MCF 10A (cell line): ENCODE measurements at regions not wholly inside any gene's neighbourhood (a gene's known extent, or its start where the extent isn't known, plus 50 kb on each side); places are given as distances from the start of the nearest gene placed in this dataset.

Source experiments
- BruUV-seq: library from RNA; stranded (reverse); fragments of 400-500 nt; replicated peaks from 2 replicates; lab custom pipeline; 2021; lab: Mats Ljungman, UMichigan
- CTCF ChIA-PET: fragments of 300-600 bp; sonication (Branson Sonifier 250); formaldehyde crosslinking; extraction: SDS; loops from one replicate; lab custom pipeline; 2021; ENCODE audit warnings: antibody characterized with exemption, inconsistent platforms; lab: Yijun Ruan, JAX
- POLR2A ChIA-PET: fragments of 300-600, 350-650 bp; sonication (Branson Sonifier 250); formaldehyde crosslinking; extraction: SDS; loops from one replicate; lab custom pipeline; 2020; ENCODE audit warnings: antibody characterized with exemption, inconsistent platforms; lab: Yijun Ruan, JAX
- DNase-seq: peaks from one replicate; pipeline ENCODE4 v3.0.0-alpha.2; 2018; ENCODE audit not compliant: unreplicated experiment
- H3K27ac Mint-ChIP-seq: one replicate; pipeline ENCODE4 v1.8.0; 2022; ENCODE audit warnings: mild to moderate bottlenecking, low read depth, mixed read lengths; ENCODE audit not compliant: unreplicated experiment
- H3K27me3 Mint-ChIP-seq: one replicate; pipeline ENCODE4 v1.8.0; 2022; ENCODE audit warnings: mixed read lengths; ENCODE audit not compliant: insufficient read depth, unreplicated experiment
- H3K36me3 Mint-ChIP-seq: one replicate; pipeline ENCODE4 v1.8.0; 2022; ENCODE audit warnings: mild to moderate bottlenecking, moderate library complexity, mixed read lengths; ENCODE audit not compliant: insufficient read depth, unreplicated experiment
- H3K4me1 Mint-ChIP-seq: one replicate; pipeline ENCODE4 v1.8.0; 2022; ENCODE audit warnings: mixed read lengths; ENCODE audit not compliant: insufficient read depth, unreplicated experiment
- H3K4me3 Mint-ChIP-seq: one replicate; pipeline ENCODE4 v1.8.0; 2022; ENCODE audit warnings: mild to moderate bottlenecking, moderate library complexity, mixed read lengths; ENCODE audit not compliant: unreplicated experiment
- H3K9me3 Mint-ChIP-seq: one replicate; pipeline ENCODE4 v1.8.0; 2022; ENCODE audit warnings: mixed read lengths; ENCODE audit not compliant: unreplicated experiment
- CTCF ChIP-seq: fragments of 200-600 bp; IDR thresholded peaks from one replicate; pipeline ENCODE4 v1.8.0; 2022; ENCODE audit warnings: antibody characterized with exemption, mild to moderate bottlenecking; ENCODE audit not compliant: unreplicated experiment
- intact Hi-C: fragments of 100-400 bp; cut with micrococcal nuclease; formaldehyde crosslinking; loops from 2 replicates; pipeline ENCODE4 v1.14.1; 2022

- Mint-ChIP-seq H3K27me3 (no peaks in the 10 kb centered on the region), H3K9me3 (no peaks in the 10 kb centered on the region)
- POLR2A ChIA-PET = interaction anchor here (0.6 to 2.8 kb wide), 6 partner anchors 37 to 1526 kb away, joined by 3 to 11 read pairs (median 3); no protein-coding TSS in a partner anchor
Observed at GRCh38 chr1:208975456-208975855, 608.1 kb upstream of the CAMK1G start.

GRCh38 chr1:208977012-208977411, 606.5 kb upstream of the CAMK1G start:
- DNase-seq = peak; percentile 82
- intact Hi-C loops = loop anchor here (1.0 kb wide), 1 partner anchor 62 kb away; no protein-coding TSS in a partner anchor

More at GRCh38 chr1:208975456-208975855, 608.1 kb upstream of the CAMK1G start:
- TF ChIP-seq CTCF = no peak
- H3K4me1 Mint-ChIP-seq = peaks cover 40% of the 10 kb centered on the region
- BruUV-seq = no TSS peak
- no peak overlapping the region for H3K4me3 Mint-ChIP-seq
- H3K27ac Mint-ChIP-seq = peak overlapping the region; percentile 91
- intact Hi-C loops = no loop called here
- CTCF ChIA-PET = interaction anchor here (0.6 kb wide), 1 partner anchor 734 kb away, joined by 3 read pairs; no protein-coding TSS in a partner anchor
- no peak for DNase-seq
- H3K36me3 Mint-ChIP-seq = peaks cover 7% of the 10 kb centered on the region

GRCh38 chr1:208977638-208978256, 605.8 kb upstream of the CAMK1G start:
- Mint-ChIP-seq H3K9me3 (no peaks in the 10 kb centered on the region), H3K36me3 (peaks cover 7% of the 10 kb centered on the region), H3K27me3 (no peaks in the 10 kb centered on the region), H3K4me3 (no peak overlapping the region), H3K4me1 (peaks cover 48% of the 10 kb centered on the region), H3K27ac (peak overlapping the region; percentile 91)
- intact Hi-C loops = loop anchor here (1.0 to 2.0 kb wide), 2 partner anchors 43 to 62 kb away; no protein-coding TSS in a partner anchor
- POLR2A ChIA-PET = interaction anchor here (0.6 to 2.8 kb wide), 8 partner anchors 11 to 451 kb away, joined by 3 to 11 read pairs (median 5); no protein-coding TSS in a partner anchor
- BruUV-seq = no TSS peak
- DNase-seq = peak; percentile 82
- CTCF ChIA-PET = no interaction called here
- TF ChIP-seq CTCF = no peak

More at GRCh38 chr1:208977012-208977411, 606.5 kb upstream of the CAMK1G start:
- Mint-ChIP-seq H3K4me1 (peaks cover 48% of the 10 kb centered on the region), H3K4me3 (peak overlapping the region; percentile 17), H3K27me3 (no peaks in the 10 kb centered on the region), H3K9me3 (no peaks in the 10 kb centered on the region), H3K36me3 (peaks cover 7% of the 10 kb centered on the region), H3K27ac (peak overlapping the region; percentile 91)
- POLR2A ChIA-PET = interaction anchor here (0.6 to 2.8 kb wide), 3 partner anchors 169 to 1002 kb away, joined by 3 to 11 read pairs (median 5); no protein-coding TSS in a partner anchor
- BruUV-seq = no TSS peak
- TF ChIP-seq CTCF = no peak
- CTCF ChIA-PET = interaction anchor here (0.8 to 1.3 kb wide), 3 partner anchors 21 to 227 kb away, joined by 3 to 4 read pairs (median 3); no protein-coding TSS in a partner anchor

GRCh38 chr1:208979776-208980175, 603.7 kb upstream of the CAMK1G start:
- Mint-ChIP-seq H3K27me3 (no peaks in the 10 kb centered on the region), H3K4me1 (peaks cover 55% of the 10 kb centered on the region), H3K4me3 (no peak overlapping the region), H3K36me3 (peaks cover 7% of the 10 kb centered on the region), H3K27ac (peak overlapping the region; percentile 31), H3K9me3 (no peaks in the 10 kb centered on the region)
- BruUV-seq = no TSS peak
- ChIA-PET POLR2A (interaction anchor here (0.6 to 1.7 kb wide), 3 partner anchors 99 to 1063 kb away, joined by 4 to 5 read pairs (median 5); no protein-coding TSS in a partner anchor), CTCF (interaction anchor here (0.7 kb wide), 1 partner anchor 51 kb away, joined by 3 read pairs; no protein-coding TSS in a partner anchor)
- TF ChIP-seq CTCF = no peak
- peak; percentile 86 for DNase-seq
- intact Hi-C loops = loop anchor here (2.0 kb wide), 1 partner anchor 45 kb away; no protein-coding TSS in a partner anchor
